DND-41 (cell line): ENCODE measurements at regions not wholly inside any gene's neighbourhood (a gene's known extent, or its start where the extent isn't known, plus 50 kb on each side); places are given as distances from the start of the nearest gene placed in this dataset.

ENCODE experiments used
- CTCF ChIP-seq: IDR thresholded peaks from 2 replicates; pipeline ENCODE4 v1.5.1; 2012; ENCODE audit warnings: borderline replicate concordance, low read length, moderate library complexity, mild to moderate bottlenecking; ENCODE audit not compliant: poor library complexity, severe bottlenecking; ENCODE audit errors: extremely low read depth
- EZH2 ChIP-seq: IDR thresholded peaks from 3 replicates; pipeline ENCODE4 v1.6.1; 2012; ENCODE audit warnings: borderline replicate concordance, low read depth, mild to moderate bottlenecking, moderate library complexity, low read length, inconsistent platforms; ENCODE audit not compliant: severe bottlenecking

- no peak for TF ChIP-seq CTCF
- TF ChIP-seq EZH2, result no peak
Measured at GRCh38 chr13:52932649-52933048, 84.2 kb upstream of the PCDH8 start.
